ENCODE measurements at regions not wholly inside any gene's neighbourhood (a gene's known extent, or its start where the extent isn't known, plus 50 kb on each side); places are given as distances from the start of the nearest gene placed in this dataset.
A peak's percentile ranks its signal among the peaks of the same experiment; 100 is the strongest.

DNA sequence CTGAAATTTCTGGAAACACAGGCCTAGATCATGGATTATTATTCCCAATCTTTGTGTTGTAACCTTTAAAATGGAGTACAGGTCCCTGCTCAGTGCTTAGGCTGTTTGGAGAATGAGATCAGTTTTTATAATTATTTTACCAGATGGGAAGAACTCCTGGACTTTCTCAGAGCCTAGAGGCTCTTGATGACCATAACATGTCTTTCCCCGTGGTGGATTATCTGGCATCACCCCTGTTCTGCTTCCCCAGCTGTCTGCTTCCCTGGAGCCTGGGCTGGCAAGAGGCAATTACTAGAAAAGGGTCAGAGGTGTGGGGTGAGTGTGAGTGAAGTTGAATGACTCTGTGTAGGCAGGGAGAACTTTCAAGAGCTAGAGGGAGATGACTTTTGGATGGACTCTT lies 143.0 kb downstream of the CARTPT start:
- intact Hi-C loops (cut with DNase I) = no loop called here
- DNase-seq = peak in 1 of 10 donors; percentile 37

DNA sequence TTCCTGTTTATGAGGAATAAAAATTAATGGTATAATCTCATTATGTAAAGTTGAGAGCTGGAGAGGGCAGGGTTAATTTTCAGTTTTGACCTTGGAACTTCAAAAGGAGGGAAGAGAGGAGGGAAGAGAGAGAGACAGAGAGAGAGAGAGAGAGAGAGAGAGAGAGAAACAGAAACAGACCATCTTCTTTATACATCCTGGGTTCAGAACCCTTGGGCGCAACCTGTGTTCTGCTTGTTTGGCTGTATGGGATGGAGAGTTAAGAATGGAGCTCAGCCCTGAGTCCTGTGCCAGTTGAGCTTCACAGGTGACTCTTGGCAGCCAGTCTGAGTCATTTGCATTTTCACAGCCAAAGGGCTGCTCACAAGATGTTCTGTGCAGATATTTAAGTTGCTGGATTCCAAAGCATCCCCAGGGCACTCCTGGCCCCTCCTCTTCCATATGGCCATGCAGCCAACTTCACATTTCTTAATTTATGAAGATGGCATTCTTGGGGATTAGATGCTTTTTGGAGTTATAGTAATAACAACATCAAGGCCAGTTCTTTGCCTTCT lies 143.5 kb downstream of the CARTPT start:
- intact Hi-C loops (cut with DNase I) = no loop called here

DNA sequence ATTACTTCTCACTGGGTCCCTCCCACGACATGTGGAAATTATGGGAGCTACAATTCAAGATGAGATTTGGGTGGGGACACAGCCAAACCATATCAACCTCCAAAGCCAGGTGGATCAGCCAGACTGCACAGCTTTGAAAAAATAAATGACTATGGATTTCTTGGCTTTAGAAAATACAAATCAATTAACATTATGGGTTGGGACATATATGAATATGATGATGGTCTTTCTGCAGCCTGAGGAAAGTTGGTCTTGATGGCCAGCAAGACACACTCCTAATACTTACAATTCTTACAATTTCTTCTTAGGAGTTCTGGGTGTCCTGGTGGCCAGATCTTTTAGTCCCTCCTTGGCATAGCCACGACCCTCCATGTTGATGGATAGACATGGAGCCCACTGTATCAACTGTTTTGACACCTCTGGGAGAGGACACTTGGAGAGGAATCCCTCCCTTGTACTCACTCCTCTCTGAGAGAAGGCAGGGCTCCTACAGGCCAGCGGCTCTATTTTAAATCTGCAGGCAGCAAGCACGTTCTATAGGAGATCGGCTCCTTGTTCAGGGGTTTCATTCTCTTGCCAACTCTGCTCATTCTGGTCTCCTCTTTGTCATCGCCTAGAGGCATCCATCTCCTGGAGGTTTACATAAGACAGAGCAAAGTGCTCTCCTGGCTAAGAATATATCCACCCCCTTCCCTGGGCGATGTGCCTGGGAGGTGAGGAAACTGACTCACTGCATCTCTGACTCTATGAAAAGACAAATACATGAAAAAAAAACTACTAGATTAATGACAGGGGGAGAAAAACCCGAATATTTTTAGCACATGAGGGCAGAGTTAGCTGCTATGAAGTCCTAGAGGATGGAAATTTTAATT lies 145.9 kb downstream of the CARTPT start:
- peak in 7 of 10 donors; percentile 27 to 89 (median 67) for DNase-seq
- intact Hi-C loops (cut with DNase I) = no loop called here

More for the DNA sequence above, 143.5 kb downstream of the CARTPT start:
- DNase-seq = peak in 8 of 10 donors; percentile 15 to 83 (median 30)

DNA sequence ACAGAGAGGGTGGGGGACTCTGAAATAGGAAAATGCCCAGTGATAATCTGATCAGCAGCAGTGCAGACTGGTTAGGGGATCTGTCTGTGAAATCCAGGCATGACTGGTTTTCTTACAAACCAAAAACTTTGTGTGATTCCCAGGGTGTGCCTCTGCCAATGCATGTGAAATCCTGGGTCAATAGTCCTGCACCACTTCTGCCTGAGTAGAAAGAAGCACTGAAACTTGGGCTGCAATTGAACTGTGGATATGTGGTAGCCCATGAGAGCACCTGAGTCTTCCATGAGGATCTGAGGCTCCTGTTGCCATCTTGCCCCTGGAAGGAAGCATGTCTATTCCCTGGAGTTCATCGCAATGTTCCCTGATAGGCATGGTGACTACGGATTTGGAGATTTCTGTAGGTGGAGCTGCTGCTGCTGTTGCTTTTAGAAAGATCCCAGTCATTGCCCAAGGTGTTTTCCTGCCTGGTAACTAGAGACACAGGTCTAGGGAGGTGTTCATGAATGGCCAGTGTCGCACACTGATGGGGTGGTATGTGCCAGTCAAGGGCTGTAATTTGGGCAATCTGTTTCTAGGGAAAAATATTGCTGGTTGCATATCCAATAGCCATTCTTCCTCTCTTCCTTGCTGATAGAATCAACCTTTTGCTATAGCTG lies 146.7 kb downstream of the CARTPT start:
- no peak for DNase-seq
- intact Hi-C loops (cut with DNase I) = no loop called here

DNA sequence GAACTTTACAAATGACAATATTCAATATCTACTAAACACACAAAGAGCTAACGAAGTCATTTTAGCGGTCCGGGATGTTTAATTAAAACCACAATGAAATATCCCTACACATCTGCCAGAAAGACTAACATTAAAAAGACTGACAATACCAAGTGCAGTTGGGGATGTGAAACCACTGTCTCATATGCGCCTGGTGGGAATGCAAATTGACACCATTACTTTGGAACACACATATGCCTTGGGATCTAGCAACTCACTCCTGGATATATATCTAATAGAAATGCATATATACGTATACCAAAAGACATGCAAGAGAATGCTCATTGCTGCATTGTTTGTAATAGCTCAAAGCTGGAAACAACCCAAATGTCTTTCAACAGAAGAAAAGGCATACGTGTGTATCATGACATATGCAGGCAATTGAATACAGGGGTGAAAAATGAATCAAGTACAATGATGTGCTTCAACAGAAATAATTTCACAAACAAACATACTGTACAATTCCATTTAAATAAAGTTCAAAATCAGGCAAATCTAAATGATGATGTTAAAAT lies 153.3 kb downstream of the CARTPT start:
- intact Hi-C loops (cut with DNase I) = no loop called here
- DNase-seq = no peak

DNA sequence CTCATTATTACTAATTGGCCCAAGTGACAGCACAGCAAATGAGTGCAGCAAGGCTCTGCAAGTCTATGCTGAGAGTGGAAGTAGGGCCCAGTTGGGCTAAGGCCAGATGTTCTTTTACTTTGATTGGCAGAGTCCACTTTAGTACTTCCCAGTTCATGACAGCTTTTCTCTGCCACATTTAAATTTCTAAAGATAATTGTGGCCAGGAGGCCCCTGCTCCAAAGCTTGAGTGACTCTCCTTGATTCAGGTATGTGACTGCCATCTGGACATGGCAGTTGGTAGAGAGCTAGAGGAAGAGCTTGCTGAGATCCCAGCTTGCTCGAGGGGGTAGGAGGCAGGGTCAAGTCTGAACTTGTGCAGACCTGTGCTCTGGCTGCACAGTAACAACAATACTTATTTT lies 154.1 kb downstream of the CARTPT start:
- intact Hi-C loops (cut with DNase I) = no loop called here
- no peak for DNase-seq

DNA sequence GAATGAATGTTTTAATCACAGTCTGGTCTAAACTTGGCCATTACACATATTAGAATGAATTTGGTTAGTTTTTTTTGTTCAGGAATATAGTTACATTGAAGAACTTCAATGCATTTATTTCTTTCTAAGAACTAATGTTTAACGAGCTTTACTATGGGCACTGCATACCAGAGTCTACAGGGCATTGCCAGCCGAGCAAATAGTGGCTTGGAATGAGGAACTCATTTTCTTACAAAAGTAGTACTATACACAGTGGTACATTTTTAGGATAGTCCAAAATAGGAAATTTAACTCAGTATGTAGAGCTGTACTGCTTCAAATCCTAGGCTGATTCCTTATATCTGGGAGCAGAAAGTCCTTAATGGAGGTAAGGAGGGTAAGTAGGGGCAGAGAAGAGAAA lies 155.4 kb downstream of the CARTPT start:
- intact Hi-C loops (cut with DNase I) = no loop called here
- no peak for DNase-seq

DNA sequence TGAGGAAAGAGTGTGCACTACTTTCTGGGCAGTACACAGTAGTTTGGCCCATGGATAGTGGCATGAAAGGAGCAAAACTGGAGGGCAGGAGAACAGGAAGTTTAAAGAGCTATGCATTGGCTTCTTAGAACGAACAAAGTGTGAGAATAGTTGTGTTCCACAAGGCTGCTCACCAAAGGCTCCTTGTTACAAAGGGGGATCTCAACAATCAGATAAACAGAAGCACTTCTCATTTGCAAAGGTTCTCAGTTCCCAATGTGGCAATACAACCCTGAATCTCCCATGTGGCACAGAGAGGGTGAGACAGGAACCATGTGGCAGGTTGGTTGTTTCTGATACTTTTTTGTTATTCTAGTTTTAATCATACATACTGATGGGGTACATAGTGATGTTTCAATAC lies 158.4 kb downstream of the CARTPT start:
- intact Hi-C loops (cut with DNase I) = no loop called here

DNA sequence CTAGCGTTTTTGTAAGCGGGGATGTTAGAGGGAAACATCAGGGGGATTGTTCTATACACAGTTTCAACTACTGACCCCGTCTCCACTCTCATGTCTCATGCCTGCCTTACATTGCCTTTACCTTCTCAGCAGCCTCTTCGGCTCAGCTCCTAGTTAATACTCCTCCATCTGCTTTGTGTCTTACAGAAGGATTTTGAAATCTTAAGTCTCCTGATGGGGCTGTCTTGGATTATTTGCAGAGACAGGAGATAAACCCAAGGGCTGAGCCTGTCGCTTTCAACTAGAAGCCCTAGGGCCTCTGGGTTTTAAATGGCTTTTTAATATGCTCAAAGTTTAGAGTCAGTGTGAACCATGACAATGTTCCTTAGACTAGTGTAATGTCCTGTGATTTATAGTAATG lies 161.5 kb downstream of the CARTPT start:
- DNase-seq = no peak
- intact Hi-C loops (cut with DNase I) = no loop called here

More for the DNA sequence above, 158.4 kb downstream of the CARTPT start:
- DNase-seq = no peak

DNA sequence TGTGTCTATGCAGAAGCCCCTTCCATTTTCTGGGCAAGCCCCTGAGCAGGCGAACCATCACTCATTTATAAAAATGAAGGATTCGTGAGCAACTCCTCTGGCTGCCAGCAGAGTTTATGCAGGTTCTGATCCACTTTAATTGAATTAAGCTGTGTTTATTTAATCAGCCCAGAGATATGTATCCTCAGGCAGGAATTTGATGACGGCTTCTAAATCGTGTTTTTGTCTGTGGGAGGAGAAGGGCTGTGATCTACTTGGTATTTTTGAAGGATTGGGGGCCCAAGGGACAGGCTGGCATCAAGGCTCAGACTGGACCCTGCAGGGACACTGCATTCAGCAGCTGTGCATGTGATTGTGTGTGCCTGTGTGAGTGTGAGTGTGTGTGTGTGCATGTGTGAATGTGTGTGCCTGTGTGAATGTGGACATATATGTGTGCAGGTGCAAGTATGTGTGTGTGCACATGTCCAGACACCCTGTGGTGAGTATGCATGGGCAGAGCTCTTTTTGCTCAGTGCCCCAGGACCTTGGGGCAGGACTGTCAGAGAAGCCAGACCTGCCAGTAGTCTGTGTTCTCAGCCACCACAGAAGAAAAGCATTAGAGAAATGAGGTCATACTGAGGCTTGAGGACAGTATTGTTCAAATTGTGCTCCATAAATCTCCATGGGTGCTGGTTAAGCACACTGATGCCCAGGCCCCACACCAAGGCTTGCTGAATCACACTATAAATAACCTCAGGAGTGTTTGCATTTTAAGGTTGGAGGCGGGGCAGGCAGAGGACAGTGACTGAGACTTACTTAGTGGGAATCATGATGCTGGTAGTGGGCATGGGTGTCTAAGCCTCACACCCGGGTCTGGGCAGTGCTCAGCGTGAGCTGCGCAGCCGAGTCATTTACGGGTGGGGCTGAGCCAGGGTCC lies 164.0 kb downstream of the CARTPT start:
- intact Hi-C loops (cut with DNase I) = no loop called here
- no peak for DNase-seq

DNA sequence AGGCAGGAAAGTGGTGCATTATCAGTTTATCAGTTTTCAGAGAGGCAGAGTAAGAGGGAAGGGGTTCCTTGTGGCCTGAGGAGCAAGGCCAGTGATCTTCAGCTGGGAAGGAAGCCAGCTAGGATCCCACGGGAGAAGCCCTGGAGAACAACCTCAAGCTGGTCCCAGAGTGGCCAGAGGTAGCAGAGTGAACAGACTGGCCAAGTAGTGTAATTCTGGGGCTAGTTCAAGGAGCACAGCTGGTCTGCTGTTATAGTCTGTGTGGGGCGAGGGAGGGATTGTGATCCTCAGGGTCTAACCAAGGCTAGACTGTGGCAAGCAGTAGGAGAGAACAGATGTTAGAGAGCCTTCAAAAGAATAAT lies 164.6 kb downstream of the CARTPT start:
- intact Hi-C loops (cut with DNase I) = no loop called here
- DNase-seq = no peak

DNA sequence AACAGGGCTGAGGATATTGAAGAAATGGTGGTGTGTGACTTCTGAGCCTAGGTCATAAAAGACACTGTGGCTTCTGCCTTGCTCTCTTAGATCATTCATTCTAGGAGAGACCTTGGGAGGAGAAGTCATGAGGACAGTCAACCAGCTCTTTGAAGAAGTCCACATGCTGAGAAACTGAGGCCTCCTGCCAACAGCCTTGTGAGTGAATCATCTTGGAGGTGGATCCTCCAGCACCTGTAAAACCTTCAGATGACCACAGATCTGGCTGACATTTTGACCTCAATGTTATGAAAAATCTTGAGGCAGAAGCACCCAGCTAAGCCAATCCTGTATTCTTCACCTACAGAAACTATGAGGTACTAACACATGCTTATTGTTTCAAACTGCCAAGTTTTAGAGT lies 165.9 kb downstream of the CARTPT start:
- intact Hi-C loops (cut with DNase I) = no loop called here
- DNase-seq = no peak

DNA sequence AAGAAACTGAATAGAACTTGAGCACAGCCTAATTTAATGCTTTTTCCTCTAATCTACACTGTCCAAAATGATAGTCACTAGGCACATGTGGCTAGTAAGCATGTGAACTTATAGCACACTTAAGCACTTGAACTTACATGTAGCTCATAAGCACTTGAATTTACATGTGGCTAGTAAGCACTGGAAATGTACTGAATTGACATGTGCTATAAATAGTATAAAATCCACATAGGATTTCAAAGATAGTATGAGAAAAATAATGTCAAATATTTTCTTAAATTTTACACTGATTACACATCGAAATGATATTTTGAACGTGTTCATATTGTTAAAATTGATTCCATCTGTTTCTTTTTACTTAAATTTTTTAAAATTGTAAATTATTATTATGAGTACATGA lies 167.3 kb downstream of the CARTPT start:
- intact Hi-C loops (cut with DNase I) = no loop called here
- DNase-seq = no peak

DNA sequence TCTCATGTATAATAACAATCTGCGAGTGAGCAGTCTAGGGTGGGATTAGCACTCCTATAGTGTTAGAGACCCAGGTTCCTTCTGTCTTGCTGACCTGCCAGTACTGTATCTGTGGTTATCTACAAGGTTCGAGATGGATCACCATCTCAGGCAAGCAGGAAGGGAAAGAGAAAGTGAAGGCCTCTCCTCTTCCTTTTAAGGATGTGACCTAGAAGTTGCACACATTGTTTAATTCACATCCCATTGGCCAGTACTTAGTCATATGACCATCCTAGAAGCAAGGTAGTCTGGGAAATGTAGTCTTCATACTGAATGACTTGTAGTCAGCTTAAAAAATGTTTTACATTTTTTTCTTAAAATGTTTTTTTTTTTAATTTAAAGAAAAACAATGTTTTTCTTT lies 168.6 kb downstream of the CARTPT start:
- intact Hi-C loops (cut with DNase I) = no loop called here

DNA sequence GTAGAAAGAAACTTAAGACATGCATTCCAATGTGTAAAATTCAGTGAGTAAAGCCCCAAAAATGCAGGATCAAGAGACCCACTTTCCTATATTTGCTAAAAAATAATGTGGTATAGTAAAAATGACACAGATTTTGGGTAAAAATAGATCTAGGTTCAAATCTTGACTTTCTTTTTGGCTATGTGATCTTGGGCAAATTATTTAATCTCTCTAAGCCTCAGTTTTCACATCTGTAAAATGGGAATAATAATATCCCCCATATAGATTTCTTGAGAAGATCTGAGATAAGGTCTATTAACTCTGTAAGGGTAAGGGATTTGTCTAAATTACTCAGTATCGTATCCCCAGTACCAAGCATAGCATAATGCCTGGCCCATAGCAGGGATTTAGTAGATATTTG lies 172.3 kb downstream of the CARTPT start:
- intact Hi-C loops (cut with DNase I) = no loop called here
- DNase-seq = no peak

More for the DNA sequence above, 168.6 kb downstream of the CARTPT start:
- no peak for DNase-seq

DNA sequence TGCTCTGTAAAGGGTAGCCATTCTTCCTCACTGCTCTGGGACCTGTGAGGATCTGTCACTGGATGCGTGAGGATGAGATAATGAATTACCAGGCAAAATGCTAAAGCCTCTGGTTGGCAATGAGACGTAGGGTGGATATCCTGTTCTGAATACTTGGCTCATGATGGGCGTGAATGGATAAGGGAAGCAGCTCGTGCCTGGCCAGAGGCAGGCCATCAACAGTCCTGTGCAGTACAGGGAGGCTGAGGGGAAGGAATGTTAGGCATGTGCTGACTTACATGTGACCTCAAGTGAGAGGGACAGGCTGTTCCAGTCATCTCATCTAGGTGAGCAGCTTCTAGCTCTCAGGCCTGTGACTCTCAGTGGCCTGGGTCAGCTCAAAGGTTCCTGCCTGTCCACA lies 172.8 kb downstream of the CARTPT start:
- DNase-seq = no peak
- intact Hi-C loops (cut with DNase I) = no loop called here

DNA sequence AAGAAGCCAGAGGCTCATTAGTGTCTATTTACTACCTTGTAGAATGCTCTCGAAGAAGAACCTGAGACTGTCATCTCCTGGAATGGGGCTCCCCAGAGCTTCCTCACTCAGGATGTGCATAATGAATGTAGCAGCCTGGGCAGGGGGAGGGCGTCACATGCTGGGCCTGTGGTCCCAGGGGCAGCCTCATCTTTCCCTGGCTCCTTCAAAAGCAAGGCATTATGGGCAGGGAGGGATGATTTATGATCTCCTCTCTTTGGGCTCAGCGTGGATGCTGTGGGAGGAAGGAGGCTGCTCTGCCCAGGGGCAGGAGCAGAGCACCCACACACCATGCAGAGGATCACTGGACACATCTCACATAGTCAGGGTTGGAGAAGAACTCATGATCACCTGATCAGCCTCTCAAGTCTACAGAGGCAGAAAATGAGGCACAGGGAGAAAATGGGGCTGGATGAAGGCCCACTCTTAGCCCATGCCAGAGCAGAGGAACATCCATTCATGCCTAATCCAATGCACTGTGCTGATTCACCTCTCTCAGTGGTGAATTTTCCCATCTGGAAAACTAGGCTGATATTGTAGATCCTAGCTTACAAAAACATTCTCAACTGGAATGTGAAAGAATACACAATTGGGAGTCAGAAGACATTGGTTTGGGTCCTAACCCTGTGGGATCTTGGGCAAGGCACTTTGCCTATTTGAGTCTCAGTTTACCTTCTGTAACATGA lies 173.7 kb downstream of the CARTPT start:
- intact Hi-C loops (cut with DNase I) = no loop called here
- no peak for DNase-seq

DNA sequence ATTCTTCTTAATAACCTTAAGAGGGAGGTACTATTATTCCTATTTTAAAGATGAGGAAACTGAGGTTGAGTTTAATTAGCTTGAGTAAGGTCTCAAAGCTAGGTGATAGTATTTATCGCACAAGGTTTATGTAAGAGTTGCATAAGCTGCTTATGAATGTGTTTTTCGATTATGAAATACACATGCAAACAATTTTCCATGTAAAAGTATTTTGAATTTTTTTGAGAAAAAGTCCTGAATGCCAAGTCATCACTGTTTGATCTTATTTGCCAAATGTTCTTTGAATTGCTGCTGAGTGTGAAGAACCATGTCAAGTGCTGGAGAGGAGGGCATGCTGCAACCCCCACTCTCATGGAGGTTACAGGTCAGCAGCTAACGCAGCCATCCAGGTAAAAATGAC lies 174.4 kb downstream of the CARTPT start:
- intact Hi-C loops (cut with DNase I) = no loop called here

DNA sequence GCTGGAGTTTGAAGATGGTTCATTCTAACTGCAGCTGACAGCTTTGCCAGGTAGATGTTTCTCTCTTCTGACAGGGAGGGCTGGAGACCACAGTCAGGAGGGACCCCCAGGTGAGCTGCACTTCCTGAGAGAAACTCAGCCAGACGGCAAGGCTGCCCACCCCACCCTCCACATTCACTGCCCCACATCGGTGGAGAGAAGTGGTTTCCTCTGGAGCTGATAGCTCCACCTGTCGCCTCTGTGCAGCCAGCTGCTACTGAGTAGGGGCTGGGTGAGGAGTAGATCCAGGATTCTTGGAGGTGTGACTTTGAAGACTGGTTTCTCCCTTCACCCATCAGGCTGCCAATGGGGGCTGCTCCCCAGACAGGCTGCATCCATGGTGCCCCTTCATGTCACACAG lies 175.0 kb downstream of the CARTPT start:
- DNase-seq = no peak
- intact Hi-C loops (cut with DNase I) = no loop called here

More for the DNA sequence above, 174.4 kb downstream of the CARTPT start:
- no peak for DNase-seq

DNA sequence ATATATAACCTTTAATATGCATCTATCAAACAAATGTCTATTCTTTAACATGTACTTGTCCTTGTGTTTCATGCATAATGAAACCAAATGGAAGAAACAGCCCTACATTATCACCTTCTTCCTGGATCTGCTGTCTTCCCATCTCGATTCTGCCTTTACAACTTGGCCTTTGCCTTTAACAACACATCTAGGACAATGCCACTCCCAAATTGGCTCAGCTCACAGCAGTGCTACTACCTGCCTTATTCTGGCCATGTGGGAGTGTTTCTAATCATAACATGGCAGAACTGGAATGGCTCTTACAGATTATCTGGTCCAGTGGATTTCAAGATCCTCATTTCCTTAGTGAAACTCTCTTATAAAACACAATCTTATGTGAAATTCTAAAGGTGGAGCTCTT lies 176.5 kb downstream of the CARTPT start:
- no peak for DNase-seq
- intact Hi-C loops (cut with DNase I) = no loop called here

Data from posterior cingulate gyrus (tissue), 11 donors.